Upper lobe of left lung (tissue), 4 donors: ENCODE measurements at regions not wholly inside any gene's neighbourhood (a gene's known extent, or its start where the extent isn't known, plus 50 kb on each side); places are given as distances from the start of the nearest gene placed in this dataset.

Experiments
- EP300 ChIP-seq, 4 donors: sonication (generic); formaldehyde crosslinking; IDR thresholded peaks; one replicate each; pipeline ENCODE4 v1.5.1; 2017; ENCODE audit warnings: antibody characterized with exemption in 4 of 4, control low read depth in 2 of 4
- POLR2AphosphoS5 ChIP-seq, 2 donors: sonication (generic); formaldehyde crosslinking; IDR thresholded peaks; one replicate each; pipeline ENCODE4 v1.5.1; 2017; ENCODE audit warnings: antibody characterized with exemption in 2 of 2
- TF ChIP-seq, protein P1 (sequence below), 6 experiments: fragments of 450-650 bp in 4 of 6; fragments of 200-600 bp in 2 of 6; sonication (generic) in 2 of 6; IDR thresholded peaks; one replicate each; pipeline ENCODE4 v1.5.1; 2016 to 2019; ENCODE audit warnings: antibody characterized with exemption in 6 of 6

DNA sequence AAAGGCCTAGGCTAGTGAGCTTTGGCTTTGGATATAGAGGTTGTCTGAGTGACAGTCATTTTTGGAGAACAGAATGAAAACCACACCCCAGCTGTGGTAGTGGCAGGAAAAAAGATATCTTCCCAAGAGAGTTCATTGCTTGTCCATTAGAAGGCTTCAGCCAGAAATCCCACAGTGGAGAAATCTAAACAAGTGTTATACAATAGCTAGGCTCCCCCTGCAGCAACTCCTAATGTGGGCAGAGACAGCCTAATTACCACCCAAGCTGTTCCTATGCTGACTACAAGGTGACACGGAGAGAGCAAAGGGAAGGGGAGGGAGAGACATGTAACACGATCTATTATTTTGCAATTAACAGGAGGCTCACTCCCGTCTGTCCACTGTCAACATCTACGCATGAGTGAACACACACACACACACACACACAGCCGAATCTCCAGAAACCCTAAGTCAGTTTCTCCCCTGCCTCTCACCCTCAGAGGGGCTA, 147.5 kb upstream of the TCF21 start:
- no peak for TF ChIP-seq EP300 (IDR thresholded peaks at IDR 0.05)
- no peak for TF ChIP-seq POLR2AphosphoS5 (IDR thresholded peaks at IDR 0.05)
- TF ChIP-seq, protein P1, sequence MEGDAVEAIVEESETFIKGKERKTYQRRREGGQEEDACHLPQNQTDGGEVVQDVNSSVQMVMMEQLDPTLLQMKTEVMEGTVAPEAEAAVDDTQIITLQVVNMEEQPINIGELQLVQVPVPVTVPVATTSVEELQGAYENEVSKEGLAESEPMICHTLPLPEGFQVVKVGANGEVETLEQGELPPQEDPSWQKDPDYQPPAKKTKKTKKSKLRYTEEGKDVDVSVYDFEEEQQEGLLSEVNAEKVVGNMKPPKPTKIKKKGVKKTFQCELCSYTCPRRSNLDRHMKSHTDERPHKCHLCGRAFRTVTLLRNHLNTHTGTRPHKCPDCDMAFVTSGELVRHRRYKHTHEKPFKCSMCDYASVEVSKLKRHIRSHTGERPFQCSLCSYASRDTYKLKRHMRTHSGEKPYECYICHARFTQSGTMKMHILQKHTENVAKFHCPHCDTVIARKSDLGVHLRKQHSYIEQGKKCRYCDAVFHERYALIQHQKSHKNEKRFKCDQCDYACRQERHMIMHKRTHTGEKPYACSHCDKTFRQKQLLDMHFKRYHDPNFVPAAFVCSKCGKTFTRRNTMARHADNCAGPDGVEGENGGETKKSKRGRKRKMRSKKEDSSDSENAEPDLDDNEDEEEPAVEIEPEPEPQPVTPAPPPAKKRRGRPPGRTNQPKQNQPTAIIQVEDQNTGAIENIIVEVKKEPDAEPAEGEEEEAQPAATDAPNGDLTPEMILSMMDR (IDR thresholded peaks at IDR 0.05) = no peak
